Activated CD4-positive, alpha-beta T cell treated with anti-CD3 and anti-CD28 coated beads for 1 hour (primary cell): ENCODE measurements at regions not wholly inside any gene's neighbourhood (a gene's known extent, or its start where the extent isn't known, plus 50 kb on each side); places are given as distances from the start of the nearest gene placed in this dataset.

Experiments
- DNase-seq: peaks from one replicate; pipeline ENCODE4 v3.0.0-alpha.2; 2020

DNA sequence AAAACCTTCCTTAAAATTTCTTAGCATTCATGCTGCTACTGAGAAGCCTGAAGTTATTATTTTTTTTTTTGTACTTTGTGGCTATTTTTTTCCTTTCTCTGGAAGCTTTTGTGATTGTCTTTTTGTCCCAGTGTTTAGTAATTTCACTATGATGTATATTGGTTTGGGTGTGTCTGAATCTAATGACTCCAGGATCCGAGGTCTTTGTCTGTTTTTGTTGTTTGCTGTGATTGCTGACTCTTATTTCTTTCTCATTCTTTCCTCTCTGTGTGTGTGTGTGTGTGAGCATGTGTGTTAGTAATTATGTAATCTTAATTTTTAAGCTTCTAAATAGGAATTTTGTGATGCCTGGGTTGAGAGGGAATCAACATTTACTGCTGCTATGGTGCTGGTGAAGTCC is 152.0 kb downstream of the RAP2B start:
- no peak for DNase-seq

- DNase-seq: no peak
These were observed 153.8 kb downstream of the RAP2B start for GRCh38 chr3:153315781-153316180.

- no peak for DNase-seq
These were observed 157.9 kb downstream of the RAP2B start for GRCh38 chr3:153319705-153320554.

- no peak for DNase-seq
These were observed 158.6 kb downstream of the RAP2B start for GRCh38 chr3:153320585-153321128.

- no peak for DNase-seq
These were observed 166.7 kb downstream of the RAP2B start for GRCh38 chr3:153328690-153329089.

DNA sequence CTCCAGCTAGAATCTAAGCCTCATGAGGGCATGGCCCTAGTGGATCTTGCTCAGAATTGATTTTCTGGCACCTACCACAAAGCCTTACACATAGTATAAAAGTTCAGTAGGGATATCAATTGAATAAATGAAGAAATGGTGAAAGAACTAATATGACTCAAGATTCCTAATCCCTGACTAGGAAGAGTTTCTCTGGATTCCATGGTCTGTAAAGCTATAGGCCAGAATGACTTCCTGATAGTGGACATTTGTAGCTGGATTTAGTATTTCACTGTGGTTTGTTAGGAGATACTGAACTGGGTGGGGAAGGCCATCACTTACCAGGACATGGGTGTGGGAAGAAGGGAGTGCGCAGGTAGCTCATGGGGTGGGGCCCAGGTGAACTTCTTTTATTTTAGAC is 168.9 kb downstream of the RAP2B start:
- no peak for DNase-seq

DNA sequence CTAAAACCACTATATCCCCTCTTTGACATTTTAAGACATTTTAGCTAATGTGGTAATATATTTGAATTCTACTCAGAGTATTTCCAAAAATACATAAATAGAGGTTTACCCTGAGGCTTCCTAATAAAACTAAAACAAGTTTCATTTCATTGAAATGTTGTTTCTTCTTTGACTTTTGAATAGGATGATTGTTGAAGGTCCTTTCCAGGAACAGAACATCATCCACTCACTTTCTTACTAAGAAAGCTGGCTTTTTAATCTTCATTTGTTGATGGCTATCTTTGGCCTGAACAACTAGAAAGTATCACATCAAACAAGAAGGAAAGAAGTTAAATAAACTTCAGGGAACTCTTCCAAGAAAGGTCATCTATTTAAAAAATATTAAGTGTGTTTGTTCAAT is 169.7 kb downstream of the RAP2B start:
- no peak for DNase-seq

DNA sequence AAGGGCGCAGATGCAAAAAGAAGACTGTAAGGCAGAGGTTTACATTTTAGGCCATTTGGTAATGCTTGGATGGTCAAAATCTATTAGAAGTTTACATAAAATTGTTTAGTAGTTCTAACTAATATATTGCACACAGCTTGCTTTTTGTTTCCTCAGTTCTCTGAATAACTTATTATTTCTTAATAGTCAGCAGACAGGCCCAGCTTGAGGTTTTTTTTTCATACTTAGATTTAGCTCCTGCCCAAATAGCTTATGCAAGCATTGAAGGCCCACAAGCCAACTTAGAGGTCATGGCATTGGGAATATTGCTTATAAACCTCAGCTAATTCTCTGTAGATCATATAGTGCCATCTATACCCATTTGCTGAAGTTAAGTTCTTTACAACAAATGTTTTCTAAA is 172.5 kb downstream of the RAP2B start:
- no peak for DNase-seq

- no peak for DNase-seq
These were observed 175.3 kb downstream of the RAP2B start for GRCh38 chr3:153337369-153337768.

DNA sequence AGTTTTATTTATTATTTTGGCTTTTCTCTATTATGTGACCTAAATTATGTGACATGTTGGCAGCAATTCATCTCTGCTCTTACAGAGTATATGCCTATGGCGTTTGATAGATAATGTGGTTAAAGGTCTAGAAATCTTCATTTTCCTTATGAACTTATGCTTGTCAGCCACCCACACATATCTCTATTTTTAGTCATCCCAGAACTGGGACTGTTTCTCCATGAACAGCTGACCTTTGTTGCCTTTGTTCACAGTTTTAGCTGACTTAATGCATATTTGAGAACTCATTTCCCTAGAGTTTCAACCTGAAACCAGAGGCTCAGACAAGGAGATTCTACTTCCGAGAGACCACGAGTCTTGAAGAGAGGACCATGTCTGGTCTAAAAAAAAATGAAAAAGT is 176.5 kb downstream of the RAP2B start:
- no peak for DNase-seq

DNA sequence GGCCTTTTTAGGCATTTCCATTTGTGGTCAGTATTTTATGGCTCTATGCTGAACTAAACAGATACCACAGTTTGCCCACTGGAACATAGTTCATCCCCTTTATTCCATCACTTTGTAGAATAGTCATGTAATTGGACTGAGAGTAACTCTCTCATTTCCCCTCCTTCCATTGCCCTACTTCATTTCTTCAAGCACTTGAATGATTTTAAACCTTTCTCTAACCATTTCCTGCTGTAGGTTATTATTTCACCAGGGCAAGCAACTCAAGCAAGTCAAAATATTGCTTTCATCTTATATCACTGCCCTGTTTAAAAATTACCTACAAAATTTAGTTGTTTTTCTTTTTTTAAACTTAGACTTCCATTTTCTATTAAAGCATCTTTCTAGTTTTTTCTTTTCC is 177.0 kb downstream of the RAP2B start:
- no peak for DNase-seq

DNA sequence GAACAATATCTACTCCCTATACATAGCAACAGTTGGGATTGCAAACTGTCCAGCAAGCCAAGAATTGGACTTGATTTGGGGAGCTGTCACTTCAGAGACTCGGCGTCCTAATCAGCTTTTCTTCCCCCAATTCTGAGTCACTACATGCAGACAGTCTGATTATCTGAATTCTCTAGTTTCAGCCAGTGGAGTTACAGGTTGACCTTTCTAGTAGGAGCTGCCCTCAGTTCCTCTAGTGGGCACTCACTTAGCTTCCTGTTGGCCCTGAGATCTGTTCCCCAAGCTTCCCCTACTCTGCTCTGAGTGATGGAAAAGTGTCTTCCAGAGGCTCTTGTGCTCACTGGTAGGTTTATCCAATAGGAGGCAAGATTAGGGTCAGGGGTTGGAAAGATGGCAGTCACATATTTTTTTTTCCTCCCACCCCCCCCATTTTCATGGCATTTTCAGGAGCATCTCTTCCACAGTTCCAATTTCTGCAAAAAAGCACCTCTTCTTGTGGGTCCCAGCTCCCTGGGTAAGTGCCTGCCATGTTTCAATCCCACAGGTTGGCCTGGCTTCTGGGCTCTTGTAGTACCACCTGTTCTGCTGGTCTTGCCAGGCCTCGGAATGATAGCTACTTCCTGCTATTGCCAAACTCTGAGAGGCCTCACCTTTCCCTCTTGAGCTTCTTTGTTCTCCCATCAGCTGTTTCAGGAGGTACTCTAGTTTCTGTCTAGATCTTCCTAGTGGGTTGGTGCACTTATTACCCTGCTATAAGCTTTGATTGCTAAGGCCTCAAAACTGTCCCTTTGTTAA is 182.2 kb downstream of the RAP2B start:
- no peak for DNase-seq

GRCh38 chr3:153348457-153349107 is 186.6 kb downstream of the RAP2B start:
- DNase-seq: no peak

DNA sequence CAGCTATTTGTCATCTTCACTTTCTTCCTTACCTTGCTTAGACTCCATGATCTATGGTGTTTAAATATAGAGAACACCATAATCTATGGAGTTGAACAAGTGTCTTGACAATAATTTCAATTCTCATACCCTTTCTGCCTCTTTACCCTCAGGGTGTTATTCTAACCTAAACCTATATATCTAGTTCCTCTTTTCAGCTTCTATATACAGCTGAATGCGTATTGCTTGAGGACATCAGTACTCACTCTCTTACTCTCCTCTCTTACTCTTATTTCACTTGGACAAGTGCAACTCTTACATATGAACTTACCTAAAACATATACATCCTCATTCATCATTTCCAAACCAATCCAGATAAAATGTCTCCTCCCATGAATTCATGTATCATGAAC is 187.1 kb downstream of the RAP2B start:
- no peak for DNase-seq

- no peak for DNase-seq
These were observed 188.4 kb downstream of the RAP2B start for GRCh38 chr3:153350420-153350819.

- no peak for DNase-seq
These were observed 192.6 kb downstream of the RAP2B start for GRCh38 chr3:153354641-153355040.

DNA sequence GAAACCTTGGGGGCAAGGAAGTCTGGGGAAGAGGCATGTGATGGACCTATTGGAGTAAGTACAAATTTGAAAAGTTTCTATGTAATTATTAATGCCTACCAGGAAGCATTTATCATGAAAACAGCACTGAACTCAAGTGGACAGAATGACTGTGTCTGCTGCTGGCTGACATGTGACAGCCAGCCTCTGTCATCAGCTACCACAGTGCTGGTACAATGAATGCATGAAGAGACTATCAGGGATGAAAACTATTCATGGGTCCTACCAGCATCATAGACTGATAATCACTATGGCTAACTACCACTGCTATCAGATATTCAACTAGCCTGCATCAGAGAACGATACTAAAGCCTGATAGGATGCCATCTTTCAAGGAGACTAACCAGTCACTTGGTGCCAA is 193.5 kb downstream of the RAP2B start:
- no peak for DNase-seq

- no peak for DNase-seq
These were observed 194.9 kb downstream of the RAP2B start for GRCh38 chr3:153356908-153357307.

- DNase-seq: no peak
These were observed 195.4 kb downstream of the RAP2B start for GRCh38 chr3:153357436-153357835.

GRCh38 chr3:153369561-153370374 is 207.7 kb downstream of the RAP2B start:
- DNase-seq: no peak

- no peak for DNase-seq
These were observed 208.7 kb downstream of the RAP2B start for GRCh38 chr3:153370680-153371079.

GRCh38 chr3:153372326-153372725 is 210.3 kb downstream of the RAP2B start:
- DNase-seq: no peak

- DNase-seq: no peak
These were observed 211.6 kb downstream of the RAP2B start for GRCh38 chr3:153373606-153374005.
